Stimulated activated CD8-positive, alpha-beta memory T cell treated with anti-CD3 and anti-CD28 coated beads, Interleukin-7, amount 100 ng/mL, for 48 hours (primary cell): ENCODE measurements at regions not wholly inside any gene's neighbourhood (a gene's known extent, or its start where the extent isn't known, plus 50 kb on each side); places are given as distances from the start of the nearest gene placed in this dataset.

ENCODE experiments used
- DNase-seq, 2 donors: peaks; one replicate each; pipeline ENCODE4 v3.0.0-alpha.2; 2020; ENCODE audit warnings: low read depth in 1 of 2; ENCODE audit errors: extremely low read depth in 1 of 2

GRCh38 chr2:120453635-120453998 is 107.7 kb downstream of the INHBB start:
- no peak for DNase-seq

- DNase-seq = no peak
Measured at GRCh38 chr2:120454654-120455385, 108.9 kb downstream of the INHBB start.

DNA sequence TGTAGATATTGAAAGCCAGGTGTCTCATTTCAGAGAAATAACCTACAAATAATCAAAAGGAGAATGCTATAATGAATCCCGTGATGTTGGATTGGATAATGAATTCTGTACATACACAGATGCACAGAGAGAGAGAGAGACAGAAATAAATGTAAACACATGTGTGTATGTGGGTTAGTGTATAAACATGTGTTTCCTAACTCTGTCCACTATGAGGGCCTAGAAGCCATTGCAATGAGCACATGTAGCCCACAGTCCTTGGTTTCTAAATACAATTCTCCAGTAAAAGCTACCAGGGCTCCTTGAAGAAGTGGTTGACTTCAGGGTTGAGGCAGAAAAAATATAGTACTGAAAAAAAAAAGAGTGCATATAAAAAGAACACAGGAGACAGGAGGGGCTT is 109.5 kb downstream of the INHBB start:
- DNase-seq = no peak

DNA sequence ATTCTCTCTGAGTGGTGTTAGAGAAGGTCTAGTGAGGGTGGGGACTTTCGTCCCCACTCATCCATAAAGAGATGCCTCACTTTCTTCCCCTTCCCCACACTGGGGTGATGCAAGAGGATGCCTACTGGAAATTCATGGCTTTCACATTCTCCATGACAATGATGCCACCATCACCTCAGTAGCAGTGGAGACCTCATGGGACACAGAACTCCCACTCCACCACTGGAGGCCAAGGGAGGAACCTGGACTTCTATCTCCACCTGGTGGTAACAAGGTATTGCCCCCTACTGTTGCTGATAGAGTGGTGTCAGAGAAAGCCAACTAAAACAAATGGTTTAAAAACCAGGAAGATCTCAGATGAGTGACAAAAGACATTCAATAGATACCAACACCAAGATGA is 110.9 kb downstream of the INHBB start:
- DNase-seq = no peak

DNA sequence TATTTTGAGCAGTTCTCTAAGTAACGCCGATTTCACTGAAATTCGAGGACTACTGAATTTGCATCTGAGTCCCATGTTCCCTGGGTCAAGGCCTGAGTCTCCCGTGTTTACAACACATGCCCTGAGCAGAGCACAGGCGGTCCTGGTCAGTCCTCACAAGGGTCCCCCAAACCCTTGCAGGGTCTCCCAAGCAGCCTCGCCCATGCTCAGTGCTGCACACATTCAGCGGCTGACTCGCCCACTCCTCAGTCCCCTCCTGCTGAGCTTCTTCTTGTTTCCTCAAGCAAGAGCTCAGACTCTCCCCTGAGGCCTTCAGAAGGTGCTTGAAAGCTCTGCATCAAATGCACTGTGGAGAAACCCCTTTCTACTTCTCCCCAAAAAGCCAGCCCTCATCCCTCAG is 114.6 kb downstream of the INHBB start:
- DNase-seq = no peak

DNA sequence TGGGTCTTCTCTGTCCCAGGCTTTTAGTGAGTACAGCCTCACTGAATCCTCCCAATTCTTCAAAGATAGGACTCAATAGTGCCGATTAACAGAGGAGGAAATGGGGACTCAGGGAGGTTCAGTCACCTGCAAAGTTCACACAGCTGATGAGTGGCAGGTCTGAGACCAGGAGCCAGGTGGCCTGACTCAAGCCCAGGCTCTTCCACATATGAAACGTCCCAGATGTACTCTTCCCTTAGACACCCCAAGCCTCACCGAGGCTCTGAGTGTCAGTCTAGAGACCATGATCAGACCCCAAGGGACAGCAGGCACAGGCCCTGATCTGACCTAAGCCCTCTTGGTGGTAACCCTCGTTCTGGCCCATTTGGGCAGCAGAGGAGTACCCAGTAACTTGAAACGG is 115.2 kb downstream of the INHBB start:
- no peak for DNase-seq

- no peak for DNase-seq
Measured at GRCh38 chr2:120461546-120462537, 115.9 kb downstream of the INHBB start.

- no peak for DNase-seq
Measured at GRCh38 chr2:120463527-120463926, 117.6 kb downstream of the INHBB start.

DNA sequence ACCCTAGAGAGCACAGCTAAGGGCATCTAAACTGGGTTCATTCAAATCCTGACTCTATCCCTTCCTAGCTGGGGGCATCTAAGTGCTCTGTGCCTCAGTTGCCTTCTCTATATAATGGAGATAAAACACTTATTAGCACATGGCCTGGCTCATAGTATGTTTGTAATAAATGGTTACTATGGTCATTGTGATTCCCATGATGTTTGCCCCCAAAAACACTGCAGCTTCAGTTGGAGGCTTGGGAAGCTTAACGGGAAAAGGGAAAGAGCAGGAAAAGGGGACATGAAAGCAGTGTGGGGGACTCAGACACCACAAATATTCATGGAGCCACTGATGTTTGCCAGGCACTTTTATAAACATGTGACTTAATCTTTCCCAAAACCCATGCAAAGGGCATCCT is 118.1 kb downstream of the INHBB start:
- DNase-seq = no peak

GRCh38 chr2:120464448-120464931 is 118.6 kb downstream of the INHBB start:
- DNase-seq = no peak

GRCh38 chr2:120465012-120465700 is 119.2 kb downstream of the INHBB start:
- no peak for DNase-seq

- no peak for DNase-seq
Measured at GRCh38 chr2:120465701-120465988, 119.7 kb downstream of the INHBB start.

DNA sequence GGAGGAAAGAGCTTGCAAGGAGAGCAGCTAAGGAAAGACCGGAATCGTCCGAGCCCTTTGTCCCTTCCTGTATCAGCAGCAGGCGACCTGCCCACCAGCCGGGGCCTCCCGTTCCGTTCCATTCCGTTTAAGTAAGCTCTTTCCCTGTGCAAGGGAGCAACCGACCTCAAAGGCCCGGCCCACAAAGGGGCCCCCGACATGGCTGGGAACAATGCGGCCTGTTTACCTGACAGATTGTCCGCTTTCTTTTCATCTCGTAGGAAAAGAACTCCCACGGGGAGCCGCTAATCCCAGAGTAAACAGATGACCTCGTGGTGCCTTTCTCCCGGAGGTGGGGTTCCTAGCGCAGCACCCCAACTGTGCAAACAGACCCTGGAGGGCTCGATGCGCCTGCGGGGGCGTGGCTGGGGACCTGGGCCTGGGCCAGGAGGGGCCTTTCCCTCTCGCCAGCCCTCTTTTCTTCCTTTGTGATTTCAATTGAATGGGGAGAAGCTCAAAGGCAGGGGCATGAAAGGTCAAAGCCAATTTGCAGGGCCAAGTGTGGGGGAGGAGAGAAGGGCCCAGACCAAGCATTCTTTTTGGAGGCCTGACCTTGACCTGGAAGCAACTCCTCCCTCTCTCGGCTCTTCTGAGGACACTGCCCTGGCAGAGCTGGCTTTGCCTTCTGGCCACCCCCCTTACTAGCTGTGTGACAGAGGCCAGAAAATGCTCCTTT is 120.2 kb downstream of the INHBB start:
- no peak for DNase-seq

- DNase-seq = no peak
Measured at GRCh38 chr2:120466704-120467054, 120.7 kb downstream of the INHBB start.

GRCh38 chr2:120468136-120468535 is 122.2 kb downstream of the INHBB start:
- DNase-seq = no peak

DNA sequence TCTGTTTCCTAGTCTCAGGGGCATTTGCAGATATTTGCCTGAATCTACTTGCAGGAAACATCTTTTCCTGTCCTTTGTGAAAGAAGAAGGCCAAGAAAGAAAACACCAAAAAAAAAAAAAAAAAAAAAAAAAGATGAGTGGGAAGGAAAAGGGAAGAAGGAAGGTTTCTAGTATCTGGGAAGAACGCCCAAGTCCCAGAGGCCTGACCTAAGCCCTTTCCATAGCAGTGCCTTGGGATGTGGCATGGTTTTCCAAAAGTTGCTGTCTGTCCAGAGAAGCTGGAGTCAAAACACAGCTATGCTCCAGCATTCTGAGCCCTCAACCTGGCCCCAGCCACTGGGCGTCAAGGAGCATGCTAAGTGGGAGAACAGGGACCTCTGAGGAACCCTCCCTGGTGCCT is 123.5 kb downstream of the INHBB start:
- DNase-seq = no peak

GRCh38 chr2:120470041-120470965 is 124.4 kb downstream of the INHBB start:
- no peak for DNase-seq

DNA sequence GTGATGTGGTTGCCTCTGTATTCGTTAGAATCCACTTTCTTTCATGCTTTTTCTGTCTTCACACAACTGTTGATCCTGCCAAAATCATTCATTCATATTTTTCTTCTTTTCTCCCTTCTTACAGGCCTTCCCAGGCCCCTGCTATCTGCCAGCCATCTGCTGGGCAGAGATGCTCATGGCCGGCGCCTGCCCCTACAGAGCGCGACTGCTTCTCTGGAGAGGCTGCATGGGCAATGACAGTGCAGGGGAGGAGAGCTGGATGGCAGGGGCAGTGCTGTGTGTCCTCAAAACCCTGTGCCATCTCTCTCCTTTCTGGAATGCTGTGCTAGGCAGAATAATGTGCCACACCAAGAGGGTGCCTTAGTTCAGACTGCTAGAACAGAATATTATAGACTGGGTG is 125.2 kb downstream of the INHBB start:
- DNase-seq = no peak

DNA sequence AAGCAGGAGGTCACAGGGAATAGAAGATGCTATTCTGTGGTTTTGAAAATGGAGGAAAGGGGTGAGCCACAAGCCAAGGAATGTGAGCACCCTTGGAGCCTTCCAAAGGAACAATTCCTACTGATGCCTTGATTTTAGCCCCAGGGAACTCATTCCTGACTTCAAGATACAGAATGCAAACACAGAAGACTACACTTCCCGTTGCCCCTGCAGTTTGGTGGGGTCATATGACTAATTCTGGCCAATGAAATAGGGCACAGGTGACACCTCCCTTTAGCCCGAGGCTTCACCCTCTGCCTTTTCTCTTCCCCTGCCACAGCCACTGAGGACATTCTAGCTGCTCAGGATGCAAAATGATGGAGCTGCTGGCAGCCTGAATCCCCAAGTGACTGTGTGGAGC is 126.1 kb downstream of the INHBB start:
- no peak for DNase-seq

DNA sequence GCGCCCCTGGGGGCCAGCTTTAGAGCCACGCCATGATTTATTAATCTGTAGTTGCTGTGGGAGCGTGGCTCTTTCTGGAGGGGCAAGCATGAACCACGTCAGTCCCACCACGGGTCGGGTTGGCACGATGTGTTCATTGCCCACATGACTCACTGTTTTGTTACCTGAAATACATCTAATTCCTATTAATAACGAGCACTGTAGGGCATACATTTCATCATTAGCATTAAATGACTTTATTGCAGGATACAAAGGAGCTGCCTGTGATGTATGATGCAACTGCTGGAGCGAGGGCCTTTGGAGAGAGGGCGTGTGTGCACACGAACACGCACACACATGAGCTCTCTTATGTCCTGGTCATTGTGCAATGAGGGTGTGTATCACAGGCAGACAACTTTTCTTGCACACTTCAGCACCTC is 127.0 kb downstream of the INHBB start:
- DNase-seq = no peak
